ENCODE measurements at regions not wholly inside any gene's neighbourhood (a gene's known extent, or its start where the extent isn't known, plus 50 kb on each side); places are given as distances from the start of the nearest gene placed in this dataset.

DNA sequence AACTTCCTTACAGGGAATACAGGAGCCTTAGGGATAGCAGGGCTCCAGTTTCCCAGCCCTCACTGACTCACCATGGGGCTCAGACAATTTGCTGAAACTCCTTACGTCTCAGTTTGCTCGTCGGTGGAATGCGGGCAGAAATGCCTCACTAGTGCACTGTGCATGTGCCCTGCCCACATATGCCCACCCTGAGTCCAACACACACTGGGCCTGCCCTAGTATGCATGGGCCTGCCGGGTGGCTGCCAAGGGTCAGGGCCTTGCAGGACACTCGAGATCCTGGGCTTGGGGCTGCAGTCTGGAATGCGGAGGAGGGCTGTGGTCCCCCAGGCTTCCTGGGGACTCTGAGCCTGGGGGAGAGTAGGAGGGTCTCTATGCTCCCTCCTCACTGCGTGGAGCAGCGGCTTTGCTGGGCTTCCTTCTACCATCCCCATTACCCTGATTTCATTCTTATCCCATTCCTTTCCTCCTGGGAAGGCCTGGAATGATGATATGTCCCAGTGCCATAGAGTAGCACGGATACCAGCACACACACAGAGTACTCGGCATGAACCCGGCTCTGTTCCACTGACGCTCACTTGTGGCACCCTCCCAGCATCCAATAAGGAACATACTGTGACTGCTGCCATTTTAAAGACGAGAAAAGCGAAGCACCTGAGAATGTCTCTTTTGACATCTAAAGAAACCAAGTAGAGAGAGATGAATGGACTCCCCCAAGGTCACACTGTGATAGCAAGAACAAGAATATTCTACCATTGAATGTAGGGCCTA, 124.2 kb downstream of the ASB7 start:
- peak; percentile 30 for DNase-seq
- Histone ChIP-seq H3K4me1 (ENCODE audit: control insufficient read depth, insufficient read depth, low read length) (no peaks in the 10 kb centered on the region), H3K9me3 (ENCODE audit: control insufficient read depth, low read length) (no peaks in the 10 kb centered on the region), H3K9ac (ENCODE audit: extremely low read depth, low read length, poor library complexity, severe bottlenecking) (no peak overlapping the region), H3K27ac (ENCODE audit: low read depth, low read length) (no peak overlapping the region), H3K36me3 (ENCODE audit: control insufficient read depth, insufficient read depth, low read length) (no peaks in the 10 kb centered on the region), H3K27me3 (ENCODE audit: control insufficient read depth, insufficient read depth, low read length, poor library complexity, severe bottlenecking) (no peaks in the 10 kb centered on the region), H3K4me3 (ENCODE audit: low read length) (no peak overlapping the region)
- H3K27me3 Mint-ChIP-seq (ENCODE audit: insufficient read depth): peaks cover 4% of the 10 kb centered on the region
- H3K27ac Mint-ChIP-seq: no peak overlapping the region
- WGBS, 2 experiments (ENCODE audit: insufficient coverage in 1 of 2, insufficient read length in 1 of 2): 95 to 98% methylated on average over 8 to 15 of the region's 15 CpGs
- no peak overlapping the region for H3K4me3 Mint-ChIP-seq
- TF ChIP-seq, protein P1, sequence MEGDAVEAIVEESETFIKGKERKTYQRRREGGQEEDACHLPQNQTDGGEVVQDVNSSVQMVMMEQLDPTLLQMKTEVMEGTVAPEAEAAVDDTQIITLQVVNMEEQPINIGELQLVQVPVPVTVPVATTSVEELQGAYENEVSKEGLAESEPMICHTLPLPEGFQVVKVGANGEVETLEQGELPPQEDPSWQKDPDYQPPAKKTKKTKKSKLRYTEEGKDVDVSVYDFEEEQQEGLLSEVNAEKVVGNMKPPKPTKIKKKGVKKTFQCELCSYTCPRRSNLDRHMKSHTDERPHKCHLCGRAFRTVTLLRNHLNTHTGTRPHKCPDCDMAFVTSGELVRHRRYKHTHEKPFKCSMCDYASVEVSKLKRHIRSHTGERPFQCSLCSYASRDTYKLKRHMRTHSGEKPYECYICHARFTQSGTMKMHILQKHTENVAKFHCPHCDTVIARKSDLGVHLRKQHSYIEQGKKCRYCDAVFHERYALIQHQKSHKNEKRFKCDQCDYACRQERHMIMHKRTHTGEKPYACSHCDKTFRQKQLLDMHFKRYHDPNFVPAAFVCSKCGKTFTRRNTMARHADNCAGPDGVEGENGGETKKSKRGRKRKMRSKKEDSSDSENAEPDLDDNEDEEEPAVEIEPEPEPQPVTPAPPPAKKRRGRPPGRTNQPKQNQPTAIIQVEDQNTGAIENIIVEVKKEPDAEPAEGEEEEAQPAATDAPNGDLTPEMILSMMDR (conservative IDR thresholded peaks at IDR 0.05): no peak
- H3K36me3 Mint-ChIP-seq (ENCODE audit: low read depth): no peaks in the 10 kb centered on the region
- no peaks in the 10 kb centered on the region for H3K9me3 Mint-ChIP-seq
- H3K4me1 Mint-ChIP-seq: peaks cover 9% of the 10 kb centered on the region

DNA sequence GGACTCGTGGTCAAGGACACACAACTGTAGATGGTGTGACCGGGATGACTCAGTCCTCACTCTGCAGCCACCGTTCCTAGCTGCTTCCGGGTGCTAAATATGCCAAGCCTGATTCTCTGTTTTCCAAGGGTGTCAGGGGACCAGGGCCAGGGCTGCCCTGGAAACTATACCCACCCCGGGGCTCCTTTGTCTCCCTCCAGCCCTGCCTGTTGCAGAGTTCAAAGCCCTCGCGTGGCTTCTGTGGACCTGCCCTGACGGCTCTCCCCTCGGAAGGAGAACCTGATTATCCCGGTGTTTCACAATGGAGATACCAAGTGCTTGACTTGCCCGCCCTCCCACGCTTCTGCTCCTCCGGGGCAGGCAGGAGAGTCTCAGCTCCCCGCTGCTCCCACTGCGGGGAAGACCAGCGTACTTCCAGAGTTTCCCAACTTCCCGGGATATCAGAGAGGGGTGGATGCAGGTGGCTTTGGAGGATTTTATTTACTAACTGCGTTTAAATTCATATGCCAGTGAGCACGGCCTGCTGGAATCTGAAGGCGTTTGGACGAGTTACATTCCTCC, 125.0 kb downstream of the ASB7 start:
- Histone ChIP-seq H3K36me3 (ENCODE audit: control insufficient read depth, insufficient read depth, low read length) (no peaks in the 10 kb centered on the region), H3K9me3 (ENCODE audit: control insufficient read depth, low read length) (no peaks in the 10 kb centered on the region), H3K27ac (ENCODE audit: low read depth, low read length) (no peak overlapping the region), H3K27me3 (ENCODE audit: control insufficient read depth, insufficient read depth, low read length, poor library complexity, severe bottlenecking) (no peaks in the 10 kb centered on the region), H3K4me3 (ENCODE audit: low read length) (no peak overlapping the region), H3K4me1 (ENCODE audit: control insufficient read depth, insufficient read depth, low read length) (no peaks in the 10 kb centered on the region), H3K9ac (ENCODE audit: extremely low read depth, low read length, poor library complexity, severe bottlenecking) (no peak overlapping the region)
- peaks cover 7% of the 10 kb centered on the region for H3K4me1 Mint-ChIP-seq
- TF ChIP-seq, protein P1 (conservative IDR thresholded peaks at IDR 0.05): no peak
- no peak overlapping the region for H3K27ac Mint-ChIP-seq
- H3K27me3 Mint-ChIP-seq (ENCODE audit: insufficient read depth): peaks cover 4% of the 10 kb centered on the region
- H3K9me3 Mint-ChIP-seq: no peaks in the 10 kb centered on the region
- no peak for DNase-seq
- 84 to 92% methylated on average over 19 to 21 of the region's 21 CpGs for WGBS, 2 experiments (ENCODE audit: insufficient coverage in 1 of 2, insufficient read length in 1 of 2)
- H3K36me3 Mint-ChIP-seq (ENCODE audit: low read depth): no peaks in the 10 kb centered on the region
- no peak overlapping the region for H3K4me3 Mint-ChIP-seq

DNA sequence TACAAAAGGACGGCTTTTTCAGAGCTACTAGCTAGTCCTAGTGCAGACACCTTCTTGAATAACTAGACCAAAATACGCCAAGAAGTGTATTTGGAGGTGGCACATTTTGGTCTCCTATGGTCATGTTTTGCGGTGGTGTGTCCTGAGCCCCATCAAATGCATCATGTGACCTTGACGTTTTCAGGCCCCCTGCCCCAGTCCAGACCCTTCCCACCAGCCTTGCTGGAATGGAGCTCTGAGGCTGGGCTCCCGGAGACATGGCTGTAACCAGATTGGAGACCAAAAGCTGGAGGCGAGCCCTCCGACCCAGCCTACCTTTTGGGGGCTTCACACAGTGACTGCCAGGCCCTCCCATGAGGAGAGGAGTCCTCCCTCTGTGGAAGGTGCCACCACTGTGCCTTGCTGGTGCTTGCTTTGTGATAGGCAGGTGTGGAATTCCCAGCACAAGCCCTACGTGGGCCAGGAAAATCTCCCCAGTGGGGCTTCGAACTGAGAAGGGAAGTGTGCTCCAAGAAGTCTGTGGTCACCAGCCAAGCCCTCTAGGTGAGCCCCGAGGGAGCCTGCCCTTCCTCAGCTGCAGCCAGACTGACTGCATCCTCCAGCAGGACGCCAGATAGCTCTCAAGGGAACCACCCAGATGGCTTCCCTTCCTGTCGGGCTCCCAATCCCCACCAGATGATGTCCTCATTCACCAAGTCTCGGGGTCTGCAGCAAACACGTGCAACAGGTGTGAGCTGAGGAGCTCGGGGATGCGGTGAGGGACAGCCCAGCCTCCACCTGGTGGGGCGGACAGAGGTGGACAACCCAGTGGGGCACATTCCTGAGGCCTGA, 126.2 kb downstream of the ASB7 start:
- DNase-seq: no peak
- 90 to 95% methylated on average over 14 to 17 of the region's 17 CpGs for WGBS, 2 experiments (ENCODE audit: insufficient coverage in 1 of 2, insufficient read length in 1 of 2)
- no peaks in the 10 kb centered on the region for H3K27me3 ChIP-seq (ENCODE audit: control insufficient read depth, insufficient read depth, low read length, poor library complexity, severe bottlenecking)
- no peaks in the 10 kb centered on the region for H3K4me1 ChIP-seq (ENCODE audit: control insufficient read depth, insufficient read depth, low read length)
- Mint-ChIP-seq H3K4me1 (peaks cover 14% of the 10 kb centered on the region), H3K27ac (no peak overlapping the region), H3K4me3 (no peak overlapping the region), H3K36me3 (ENCODE audit: low read depth) (no peaks in the 10 kb centered on the region), H3K9me3 (no peaks in the 10 kb centered on the region), H3K27me3 (ENCODE audit: insufficient read depth) (peaks cover 4% of the 10 kb centered on the region)
- H3K9ac ChIP-seq (ENCODE audit: extremely low read depth, low read length, poor library complexity, severe bottlenecking): no peak overlapping the region
- TF ChIP-seq, protein P1 (conservative IDR thresholded peaks at IDR 0.05): peak; percentile 22
- H3K27ac ChIP-seq (ENCODE audit: low read depth, low read length): no peak overlapping the region
- no peaks in the 10 kb centered on the region for H3K9me3 ChIP-seq (ENCODE audit: control insufficient read depth, low read length)
- no peak overlapping the region for H3K4me3 ChIP-seq (ENCODE audit: low read length)
- H3K36me3 ChIP-seq (ENCODE audit: control insufficient read depth, insufficient read depth, low read length): no peaks in the 10 kb centered on the region
